Trophoblast cell (in vitro differentiated cells and primary cell): ENCODE measurements at regions not wholly inside any gene's neighbourhood (a gene's known extent, or its start where the extent isn't known, plus 50 kb on each side); places are given as distances from the start of the nearest gene placed in this dataset.

Experiments
- DNase-seq, 2 donors: peaks; one replicate each; pipeline ENCODE4 v3.0.0-alpha.2; 2016
- H2AFZ ChIP-seq: 2 replicates; pipeline ENCODE4 v1.6.1; 2013; ENCODE audit warnings: low read length, moderate library complexity, mild to moderate bottlenecking; ENCODE audit not compliant: insufficient read depth, poor library complexity
- H2AK5ac ChIP-seq: 2 replicates; pipeline ENCODE4 v1.6.1; 2013; ENCODE audit warnings: mild to moderate bottlenecking, low read length
- H2BK120ac ChIP-seq: 2 replicates; pipeline ENCODE4 v1.6.1; 2013; ENCODE audit warnings: low read length, mild to moderate bottlenecking, moderate library complexity; ENCODE audit not compliant: insufficient read depth, poor library complexity
- H2BK12ac ChIP-seq: 2 replicates; pipeline ENCODE4 v1.6.1; 2013; ENCODE audit warnings: mild to moderate bottlenecking, low read length, moderate library complexity
- H2BK5ac ChIP-seq: 2 replicates; pipeline ENCODE4 v1.6.1; 2013; ENCODE audit warnings: low read length, low read depth, moderate library complexity, mild to moderate bottlenecking; ENCODE audit not compliant: poor library complexity
- H3K14ac ChIP-seq: 2 replicates; pipeline ENCODE4 v1.6.1; 2013; ENCODE audit warnings: mild to moderate bottlenecking, low read length
- H3K18ac ChIP-seq: 2 replicates; pipeline ENCODE4 v1.6.1; 2013; ENCODE audit warnings: mild to moderate bottlenecking, low read length
- H3K23ac ChIP-seq: 2 replicates; pipeline ENCODE4 v1.6.1; 2013; ENCODE audit warnings: low read length
- H3K27ac ChIP-seq: 2 replicates; pipeline ENCODE4 v1.5.1; 2013; ENCODE audit warnings: low read depth, mild to moderate bottlenecking, inconsistent platforms, low read length, moderate library complexity
- H3K27me3 ChIP-seq: 2 replicates; pipeline ENCODE4 v1.6.1; 2013; ENCODE audit warnings: inconsistent platforms, mild to moderate bottlenecking, low read length, moderate library complexity; ENCODE audit not compliant: insufficient read depth
- H3K36me3 ChIP-seq, 2 experiments: 1 replicate in 1 of 2; 2 replicates in 1 of 2; pipeline ENCODE4 v1.6.1; 2013; ENCODE audit warnings: low read length in 2 of 2, mild to moderate bottlenecking in 2 of 2, moderate library complexity in 1 of 2; ENCODE audit not compliant: insufficient read depth in 2 of 2, control insufficient read depth in 1 of 2
- H3K4ac ChIP-seq: 2 replicates; pipeline ENCODE4 v1.6.1; 2013; ENCODE audit warnings: low read depth, mild to moderate bottlenecking, low read length, moderate library complexity
- H3K4me1 ChIP-seq, 2 experiments: 1 replicate in 1 of 2; 2 replicates in 1 of 2; pipeline ENCODE4 v1.6.1; 2013; ENCODE audit warnings: low read length in 2 of 2, mild to moderate bottlenecking in 2 of 2, moderate library complexity in 1 of 2; ENCODE audit not compliant: insufficient read depth in 2 of 2, control insufficient read depth in 1 of 2
- H3K4me2 ChIP-seq: 2 replicates; pipeline ENCODE4 v1.6.1; 2013; ENCODE audit warnings: inconsistent platforms, mild to moderate bottlenecking, low read length, moderate library complexity
- H3K4me3 ChIP-seq: 2 replicates; pipeline ENCODE4 v1.5.1; 2013; ENCODE audit warnings: mild to moderate bottlenecking, low read depth, low read length, inconsistent platforms
- H3K79me1 ChIP-seq: one replicate; pipeline ENCODE4 v1.6.1; 2013; ENCODE audit warnings: low read length
- H3K79me2 ChIP-seq: 2 replicates; pipeline ENCODE4 v1.6.1; 2013; ENCODE audit warnings: low read length, mild to moderate bottlenecking; ENCODE audit not compliant: control insufficient read depth, insufficient read depth, poor library complexity
- H3K9ac ChIP-seq: 2 replicates; pipeline ENCODE4 v1.6.1; 2013; ENCODE audit warnings: mild to moderate bottlenecking, low read length
- H3K9me3 ChIP-seq: 2 replicates; pipeline ENCODE4 v1.6.1; 2013; ENCODE audit warnings: low read depth, mild to moderate bottlenecking, control low read depth, inconsistent platforms, low read length; ENCODE audit not compliant: insufficient read depth
- H4K12ac ChIP-seq: 2 replicates; pipeline ENCODE4 v1.6.1; 2013; ENCODE audit warnings: low read depth, mild to moderate bottlenecking, low read length, moderate library complexity
- H4K8ac ChIP-seq: 2 replicates; pipeline ENCODE4 v1.6.1; 2013; ENCODE audit warnings: low read depth, mild to moderate bottlenecking, low read length, moderate library complexity
- H4K91ac ChIP-seq: one replicate; pipeline ENCODE4 v1.6.1; 2013; ENCODE audit warnings: low read depth, mild to moderate bottlenecking, low read length, moderate library complexity
- WGBS: extraction: QIAGEN DNeasy Blood & Tissue Kit; methylation state at CpG from one replicate; pipeline ENCODE4 v1.1.7; 2013; ENCODE audit warnings: missing lambda C conversion rate; ENCODE audit not compliant: insufficient read length, insufficient coverage; ENCODE audit errors: extremely low coverage; 5-methylcytosine and 5-hydroxymethylcytosine counted together

DNA sequence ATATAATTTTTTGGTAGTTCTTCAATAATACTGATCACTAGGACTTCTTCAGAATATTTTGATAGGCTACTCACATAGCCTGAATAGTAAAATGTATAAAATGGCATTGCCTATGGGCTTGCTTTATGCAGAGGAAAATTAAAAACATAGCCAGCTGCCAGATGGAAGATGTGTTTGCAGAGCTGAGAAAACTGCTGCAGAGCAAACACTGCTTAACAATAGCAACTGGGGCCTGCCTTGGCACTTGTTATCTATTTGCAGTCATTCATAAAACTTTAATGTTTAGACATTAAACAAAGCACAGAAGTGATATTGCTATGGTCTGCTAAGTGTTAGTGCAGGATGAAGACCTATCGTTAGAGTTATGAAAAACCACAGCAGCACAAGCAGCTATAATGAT is 151.5 kb upstream of the SMC2 start:
- Histone ChIP-seq H3K14ac (no peak overlapping the region), H2BK5ac (no peak overlapping the region), H4K91ac (no peak overlapping the region), H3K4me1 (no peaks in the 10 kb centered on the region), H3K27me3 (no peaks in the 10 kb centered on the region), H2BK12ac (no peak overlapping the region), H3K4ac (no peak overlapping the region), H4K8ac (no peak overlapping the region), H3K79me2 (no peaks in the 10 kb centered on the region), H3K9ac (no peak overlapping the region), H3K79me1 (no peaks in the 10 kb centered on the region), H3K23ac (no peak overlapping the region), H3K4me3 (no peak overlapping the region), H3K18ac (no peak overlapping the region), H2AK5ac (no peak overlapping the region), H3K36me3 (no peaks in the 10 kb centered on the region), H2BK120ac (no peak overlapping the region), H2AFZ (no peak overlapping the region), H3K9me3 (no peaks in the 10 kb centered on the region), H4K12ac (no peak overlapping the region), H3K4me2 (no peak overlapping the region), H3K27ac (no peak overlapping the region)
- no peak for DNase-seq
- no CpG with 5 or more reads among the region's 1 CpG for WGBS

GRCh38 chr9:103949096-103949495 is 145.0 kb upstream of the SMC2 start:
- Histone ChIP-seq H2AFZ (no peak overlapping the region), H4K12ac (no peak overlapping the region), H3K36me3 (no peaks in the 10 kb centered on the region), H3K27ac (no peak overlapping the region), H4K8ac (no peak overlapping the region), H3K4me3 (no peak overlapping the region), H2AK5ac (no peak overlapping the region), H3K9ac (no peak overlapping the region), H3K4me2 (no peak overlapping the region), H3K9me3 (no peaks in the 10 kb centered on the region), H3K4me1 (no peaks in the 10 kb centered on the region), H3K79me1 (no peaks in the 10 kb centered on the region), H3K23ac (no peak overlapping the region), H3K18ac (no peak overlapping the region), H4K91ac (no peak overlapping the region), H2BK120ac (no peak overlapping the region), H3K27me3 (no peaks in the 10 kb centered on the region), H3K14ac (no peak overlapping the region), H2BK12ac (no peak overlapping the region), H3K4ac (no peak overlapping the region), H3K79me2 (no peaks in the 10 kb centered on the region), H2BK5ac (no peak overlapping the region)
- DNase-seq: no peak

GRCh38 chr9:103977163-103977562 is 116.9 kb upstream of the SMC2 start:
- no peak overlapping the region for H3K9ac ChIP-seq
- H3K14ac ChIP-seq: no peak overlapping the region
- H3K4me3 ChIP-seq: no peak overlapping the region
- H2BK12ac ChIP-seq: no peak overlapping the region
- H4K8ac ChIP-seq: no peak overlapping the region
- H3K79me1 ChIP-seq: no peaks in the 10 kb centered on the region
- H2BK5ac ChIP-seq: no peak overlapping the region
- H3K27ac ChIP-seq: no peak overlapping the region
- H2AK5ac ChIP-seq: no peak overlapping the region
- H2BK120ac ChIP-seq: no peak overlapping the region
- DNase-seq: no peak
- H4K91ac ChIP-seq: no peak overlapping the region
- no peaks in the 10 kb centered on the region for H3K27me3 ChIP-seq
- no peaks in the 10 kb centered on the region for H3K36me3 ChIP-seq
- H3K79me2 ChIP-seq: no peaks in the 10 kb centered on the region
- no peak overlapping the region for H3K23ac ChIP-seq
- WGBS: no CpG with 5 or more reads among the region's 3 CpGs
- H2AFZ ChIP-seq: no peak overlapping the region
- H3K18ac ChIP-seq: no peak overlapping the region
- no peak overlapping the region for H3K4ac ChIP-seq
- no peaks in the 10 kb centered on the region for H3K4me1 ChIP-seq
- H3K4me2 ChIP-seq: no peak overlapping the region
- H4K12ac ChIP-seq: no peak overlapping the region
- no peaks in the 10 kb centered on the region for H3K9me3 ChIP-seq

DNA sequence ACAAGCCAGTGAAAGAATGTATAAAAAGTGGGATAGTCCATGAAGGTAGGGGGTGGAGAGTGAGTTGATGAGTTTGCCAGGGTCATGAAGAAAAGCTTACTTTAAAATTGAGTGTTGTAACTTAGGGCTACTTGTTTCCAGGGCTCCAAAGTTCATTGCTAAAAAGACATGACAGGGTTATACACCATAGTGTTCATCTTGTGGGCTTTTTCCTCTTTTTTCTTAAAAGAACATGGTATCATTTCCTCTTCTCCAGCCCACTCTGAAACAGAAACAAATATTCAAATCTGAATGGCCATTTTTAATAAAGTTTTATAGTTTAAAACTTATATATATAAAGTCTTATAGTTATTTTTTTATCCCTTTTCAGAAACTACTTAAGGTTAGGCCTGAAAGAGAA is 115.7 kb upstream of the SMC2 start:
- no peak overlapping the region for H2AK5ac ChIP-seq

DNA sequence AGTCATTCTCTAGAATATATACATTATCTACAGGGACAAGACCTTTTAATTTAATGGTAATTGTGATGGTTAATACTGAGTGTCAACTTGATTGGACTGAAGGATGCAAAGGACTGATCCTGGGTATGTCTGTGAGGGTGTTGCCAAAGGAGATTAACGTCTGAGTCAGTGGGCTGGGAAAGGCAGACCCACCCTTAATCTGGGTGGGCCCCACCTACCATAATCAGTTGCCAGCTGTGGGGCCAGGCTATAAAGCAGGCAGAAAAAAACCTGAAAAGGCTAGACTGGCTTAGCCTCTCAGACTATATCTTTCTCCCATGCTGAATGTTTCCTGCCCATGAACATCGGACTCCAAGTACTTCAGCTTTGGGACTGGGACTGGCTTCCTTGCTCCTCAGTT is 112.2 kb upstream of the SMC2 start:
- Histone ChIP-seq H3K9ac (no peak overlapping the region), H4K91ac (no peak overlapping the region), H3K18ac (no peak overlapping the region), H3K27me3 (no peaks in the 10 kb centered on the region), H4K8ac (no peak overlapping the region), H2AK5ac (no peak overlapping the region), H2BK5ac (no peak overlapping the region), H3K4me3 (no peak overlapping the region), H3K27ac (no peak overlapping the region), H3K79me1 (no peaks in the 10 kb centered on the region), H3K79me2 (no peaks in the 10 kb centered on the region), H4K12ac (no peak overlapping the region), H2BK120ac (no peak overlapping the region), H3K14ac (no peak overlapping the region), H2BK12ac (no peak overlapping the region), H2AFZ (no peak overlapping the region), H3K36me3 (no peaks in the 10 kb centered on the region), H3K4me2 (no peak overlapping the region), H3K23ac (no peak overlapping the region), H3K4me1 (no peaks in the 10 kb centered on the region), H3K9me3 (no peaks in the 10 kb centered on the region), H3K4ac (no peak overlapping the region)
- no peak for DNase-seq
- no CpG with 5 or more reads among the region's 2 CpGs for WGBS

More for the DNA sequence above, 115.7 kb upstream of the SMC2 start:
- Histone ChIP-seq H3K4me1 (no peaks in the 10 kb centered on the region), H3K79me2 (no peaks in the 10 kb centered on the region), H2AFZ (no peak overlapping the region), H2BK5ac (no peak overlapping the region), H3K9me3 (no peaks in the 10 kb centered on the region), H3K4me3 (no peak overlapping the region), H2BK120ac (no peak overlapping the region), H3K79me1 (no peaks in the 10 kb centered on the region), H4K12ac (no peak overlapping the region), H4K8ac (no peak overlapping the region), H4K91ac (no peak overlapping the region), H3K27ac (no peak overlapping the region), H3K4me2 (no peak overlapping the region), H3K14ac (no peak overlapping the region), H3K23ac (no peak overlapping the region), H3K36me3 (no peaks in the 10 kb centered on the region), H3K9ac (no peak overlapping the region), H3K18ac (no peak overlapping the region), H3K4ac (no peak overlapping the region), H2BK12ac (no peak overlapping the region), H3K27me3 (no peaks in the 10 kb centered on the region)
- no peak for DNase-seq
